ENCODE measurements at regions not wholly inside any gene's neighbourhood (a gene's known extent, or its start where the extent isn't known, plus 50 kb on each side); places are given as distances from the start of the nearest gene placed in this dataset.
"Not testable (repeated sequence)": the region's sequence is repeated elsewhere in the genome, so short reads cannot be mapped to it uniquely, and the experiment has no call there.

- DNase-seq: no peak
Observed at GRCh38 chr1:194039578-194039977, 853.2 kb upstream of the B3GALT2 start.

- no peak for DNase-seq
Observed at GRCh38 chr1:194033646-194034045, 847.2 kb upstream of the B3GALT2 start.

GRCh38 chr1:194028002-194028401, 841.6 kb upstream of the B3GALT2 start:
- no peak for DNase-seq

- no peak for DNase-seq
Observed at GRCh38 chr1:194026422-194026821, 840.0 kb upstream of the B3GALT2 start.

- no peak for DNase-seq
Observed at GRCh38 chr1:194024659-194025058, 838.2 kb upstream of the B3GALT2 start.

- DNase-seq: no peak
Observed at GRCh38 chr1:194014014-194014413, 827.6 kb upstream of the B3GALT2 start.

GRCh38 chr1:194013561-194013960, 827.1 kb upstream of the B3GALT2 start:
- no peak for DNase-seq

GRCh38 chr1:194004146-194004545, 817.7 kb upstream of the B3GALT2 start:
- no peak for DNase-seq

- DNase-seq: not testable (repeated sequence)
Observed at GRCh38 chr1:194001726-194002350, 815.4 kb upstream of the B3GALT2 start.

GRCh38 chr1:193988885-193989284, 802.5 kb upstream of the B3GALT2 start:
- no peak for DNase-seq

GRCh38 chr1:193979219-193979618, 792.8 kb upstream of the B3GALT2 start:
- no peak for DNase-seq

- no peak for DNase-seq
Observed at GRCh38 chr1:193974286-193974798, 787.9 kb upstream of the B3GALT2 start.

- DNase-seq: no peak
Observed at GRCh38 chr1:193973428-193973827, 787.0 kb upstream of the B3GALT2 start.

- DNase-seq: no peak
Observed at GRCh38 chr1:193971595-193971994, 785.2 kb upstream of the B3GALT2 start.

GRCh38 chr1:193960499-193960898, 774.1 kb upstream of the B3GALT2 start:
- DNase-seq: no peak

- DNase-seq: no peak
Observed at GRCh38 chr1:193960040-193960439, 773.6 kb upstream of the B3GALT2 start.

- no peak for DNase-seq
Observed at GRCh38 chr1:193957556-193958095, 771.2 kb upstream of the B3GALT2 start.

- no peak for DNase-seq
Observed at GRCh38 chr1:193952778-193953374, 766.5 kb upstream of the B3GALT2 start.

- no peak for DNase-seq
Observed at GRCh38 chr1:193951984-193952383, 765.6 kb upstream of the B3GALT2 start.

- DNase-seq: no peak
Observed at GRCh38 chr1:193944454-193944853, 758.0 kb upstream of the B3GALT2 start.

- DNase-seq: no peak
Observed at GRCh38 chr1:193940176-193940575, 753.8 kb upstream of the B3GALT2 start.

GRCh38 chr1:193939585-193939984, 753.2 kb upstream of the B3GALT2 start:
- DNase-seq: no peak

GRCh38 chr1:193937308-193937707, 750.9 kb upstream of the B3GALT2 start:
- DNase-seq: no peak

GRCh38 chr1:193932979-193933378, 746.6 kb upstream of the B3GALT2 start:
- no peak for DNase-seq

- no peak for DNase-seq
Observed at GRCh38 chr1:193931356-193931755, 744.9 kb upstream of the B3GALT2 start.
